GM18502 (cell line): ENCODE measurements at regions not wholly inside any gene's neighbourhood (a gene's known extent, or its start where the extent isn't known, plus 50 kb on each side); places are given as distances from the start of the nearest gene placed in this dataset.

ENCODE experiments used
- ATAC-seq: cut with Tn5 transposase; IDR thresholded peaks from one replicate; pipeline ENCODE4 v1.9.1; 2021; ENCODE audit warnings: mild to moderate bottlenecking; ENCODE audit not compliant: unreplicated experiment, poor library complexity

DNA sequence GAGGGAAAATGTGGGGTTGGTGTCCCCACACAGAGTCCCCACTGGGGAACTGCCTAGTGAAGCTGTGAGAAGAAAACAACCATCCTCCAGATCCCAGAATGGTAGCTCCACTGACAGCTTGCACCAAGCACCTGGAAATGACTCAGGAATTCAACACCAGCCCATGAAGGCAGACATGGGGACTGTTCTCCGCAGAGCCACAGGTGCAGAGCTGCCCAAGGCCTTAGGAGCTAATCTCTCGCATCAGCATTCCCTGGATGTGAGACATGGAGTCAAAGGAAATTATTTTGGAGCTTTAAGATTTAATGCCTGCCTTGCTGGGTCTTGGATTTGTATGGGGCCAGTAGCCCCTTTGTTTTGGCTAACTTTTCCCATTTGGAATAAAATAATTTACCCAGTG is 367.9 kb downstream of the FAM133A start:
- ATAC-seq, result no peak

DNA sequence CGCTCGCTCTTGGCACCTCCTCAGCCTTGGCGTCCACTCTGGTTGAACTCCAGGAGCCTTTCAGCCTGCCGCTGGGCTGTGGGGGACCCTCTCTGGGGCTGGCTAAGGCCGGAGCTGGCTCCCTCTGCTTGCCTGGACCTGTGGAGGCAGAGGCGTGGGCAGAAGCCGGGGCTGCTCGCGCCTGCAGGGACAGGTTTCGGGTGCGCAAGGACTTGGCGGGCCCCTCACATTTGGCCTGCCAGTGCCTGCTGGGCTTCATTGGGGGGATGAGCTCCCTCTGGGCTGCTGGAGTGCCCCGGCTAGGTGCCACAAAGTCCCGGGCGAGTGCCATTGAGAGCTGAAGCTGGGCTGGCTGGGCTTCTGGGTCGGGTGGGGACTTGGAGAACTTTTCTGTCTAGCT is 371.7 kb downstream of the FAM133A start:
- ATAC-seq, result no peak

GRCh38 chrX:94051926-94052325 is 377.9 kb downstream of the FAM133A start:
- ATAC-seq, result no peak

GRCh38 chrX:94053575-94053974 is 379.6 kb downstream of the FAM133A start:
- ATAC-seq, result no peak

GRCh38 chrX:94057385-94057784 is 383.4 kb downstream of the FAM133A start:
- ATAC-seq, result no peak

DNA sequence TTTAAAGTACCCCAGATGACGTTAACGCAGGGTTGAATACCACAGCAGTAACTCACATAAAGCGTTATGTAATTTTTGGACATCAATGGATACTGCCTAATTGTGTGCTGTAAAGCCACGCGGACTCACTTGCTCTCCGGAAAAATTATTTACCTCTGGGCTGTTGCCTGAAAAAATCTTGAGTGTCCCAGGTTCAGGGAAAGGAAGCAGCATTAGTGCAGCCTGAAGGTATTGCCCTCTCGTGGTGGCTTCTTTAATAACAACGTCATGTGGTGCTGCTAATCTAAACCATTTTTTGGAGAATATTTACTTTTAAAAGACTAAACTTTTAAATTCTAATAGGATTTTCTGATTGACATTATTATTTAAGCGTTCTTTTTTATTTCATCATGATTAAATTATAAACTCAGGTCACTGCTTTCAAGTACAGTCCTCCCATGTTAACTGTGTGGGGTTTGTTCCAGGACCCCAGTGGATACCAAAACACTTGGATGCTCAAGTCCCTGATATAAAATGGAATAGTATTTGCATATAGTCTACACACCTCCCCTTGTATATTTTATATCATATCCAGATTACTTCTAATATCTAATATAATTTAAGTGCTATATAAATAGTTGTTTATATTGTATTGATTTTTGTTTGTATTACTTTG is 384.8 kb downstream of the FAM133A start:
- ATAC-seq, result no peak

DNA sequence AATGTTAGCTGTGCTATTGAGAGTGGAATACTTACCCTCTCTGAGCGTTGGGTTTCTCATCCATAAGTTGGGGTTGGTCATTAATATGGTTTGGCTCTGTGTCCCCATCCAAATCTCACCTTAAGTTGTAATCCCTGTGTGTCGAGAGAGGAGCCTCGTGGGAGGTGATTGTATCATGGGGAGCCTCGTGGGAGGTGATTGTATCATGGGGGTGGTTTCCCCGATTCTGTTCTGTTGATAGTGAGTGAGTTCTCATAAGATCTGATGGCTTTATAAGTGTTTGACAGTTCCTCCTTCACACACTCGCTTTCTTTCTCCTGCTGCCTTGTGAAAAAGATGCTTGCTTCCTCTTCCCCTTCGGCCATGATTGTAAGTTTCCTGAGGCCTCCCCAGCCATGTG is 391.1 kb downstream of the FAM133A start:
- no peak for ATAC-seq

DNA sequence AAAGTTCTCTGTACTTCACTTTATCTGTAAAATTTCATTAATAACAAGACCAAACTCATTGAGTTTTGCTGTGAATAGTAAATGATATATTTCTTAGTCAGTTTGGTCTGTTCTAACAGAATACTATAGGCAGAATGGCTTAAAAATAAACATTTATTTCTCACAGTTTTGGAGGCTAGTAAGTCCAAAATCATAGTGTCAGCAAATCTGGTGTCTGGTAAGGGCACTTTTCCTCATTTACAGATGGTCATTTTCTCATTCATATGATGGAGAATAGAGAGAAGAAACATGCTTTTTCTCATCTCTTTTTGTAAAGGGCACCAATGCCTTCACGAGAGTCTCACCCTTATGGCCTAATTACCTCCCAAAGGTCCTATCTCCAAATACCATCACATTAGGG is 415.1 kb downstream of the FAM133A start:
- ATAC-seq, result no peak

DNA sequence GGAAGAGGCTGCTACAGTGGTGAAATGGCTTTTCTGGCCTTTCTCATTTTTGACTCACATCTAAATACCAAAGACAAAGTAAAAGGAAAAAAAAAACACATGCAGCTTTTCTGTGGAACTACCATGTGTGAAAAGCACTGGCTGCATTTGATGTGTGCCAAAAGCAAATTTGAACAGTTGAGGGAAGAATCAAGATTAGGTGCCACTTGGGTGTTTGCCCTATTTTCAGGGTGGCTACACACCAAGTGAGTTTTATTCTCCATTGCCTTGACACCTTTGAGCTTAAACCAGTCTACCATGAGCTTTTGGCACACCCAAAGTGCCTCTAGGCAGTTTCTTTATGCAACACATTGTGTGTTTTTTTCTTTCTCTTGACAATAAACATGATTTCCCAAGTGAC is 423.9 kb downstream of the FAM133A start:
- no peak for ATAC-seq

DNA sequence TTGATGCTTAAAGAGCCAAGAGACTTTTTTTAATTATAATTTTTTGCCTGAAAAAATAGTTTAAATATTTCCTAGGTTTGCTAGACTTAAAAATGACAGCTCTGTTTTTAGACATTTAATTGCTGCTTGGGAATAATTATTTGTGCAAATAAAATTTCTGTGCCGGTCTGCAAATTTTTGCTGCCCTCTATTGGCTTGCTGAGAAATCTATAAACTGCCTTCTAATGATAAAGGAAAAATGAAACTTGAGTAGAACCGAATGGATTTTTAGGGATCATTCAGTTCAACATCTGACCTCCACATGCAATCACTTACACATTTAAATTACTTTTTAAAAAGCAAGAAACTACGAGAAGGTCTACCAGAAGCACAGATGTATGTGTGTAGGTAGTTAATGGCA is 434.0 kb downstream of the FAM133A start:
- ATAC-seq, result no peak

DNA sequence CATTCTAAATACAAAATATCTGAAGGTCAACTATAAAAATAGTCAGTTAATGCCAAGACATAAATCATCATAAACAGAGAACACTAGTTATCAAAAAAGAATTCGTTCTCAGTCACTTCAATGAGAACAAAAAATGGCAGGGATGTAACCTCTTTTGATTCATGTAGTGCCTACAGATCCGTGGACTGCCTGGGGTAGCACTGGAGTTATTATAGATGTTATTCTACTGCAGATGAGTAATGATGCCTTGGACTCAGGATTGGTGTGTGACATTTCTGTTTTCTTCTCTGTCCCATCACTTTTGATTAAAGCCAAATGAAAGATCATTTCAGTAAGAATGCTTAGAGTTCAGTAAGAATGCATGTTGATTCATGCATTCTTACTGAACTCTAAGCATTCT is 440.4 kb downstream of the FAM133A start:
- no peak for ATAC-seq

GRCh38 chrX:94121799-94122198 is 447.8 kb downstream of the FAM133A start:
- no peak for ATAC-seq

- no peak for ATAC-seq
These were observed 449.1 kb downstream of the FAM133A start for GRCh38 chrX:94123062-94123461.

DNA sequence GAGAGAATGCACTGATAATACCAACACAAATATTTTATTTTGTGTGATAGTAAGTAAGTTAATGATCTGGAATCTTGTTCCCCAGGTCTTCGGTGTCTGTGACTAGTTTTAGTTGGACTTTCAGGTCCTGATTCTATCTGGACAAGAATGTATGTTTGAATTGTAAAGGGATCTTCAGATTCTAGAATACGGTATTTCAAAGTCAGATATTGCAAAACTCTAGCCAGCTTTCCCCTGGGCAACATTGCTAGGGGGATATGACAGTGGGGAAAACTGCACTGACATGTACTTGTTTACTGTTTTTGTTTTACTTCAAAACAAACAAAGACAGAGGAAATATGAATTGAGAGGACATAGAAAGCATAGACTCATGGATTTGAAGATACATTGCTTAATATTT is 489.0 kb downstream of the FAM133A start:
- no peak for ATAC-seq

- no peak for ATAC-seq
These were observed 504.3 kb downstream of the FAM133A start for GRCh38 chrX:94178145-94178788.

DNA sequence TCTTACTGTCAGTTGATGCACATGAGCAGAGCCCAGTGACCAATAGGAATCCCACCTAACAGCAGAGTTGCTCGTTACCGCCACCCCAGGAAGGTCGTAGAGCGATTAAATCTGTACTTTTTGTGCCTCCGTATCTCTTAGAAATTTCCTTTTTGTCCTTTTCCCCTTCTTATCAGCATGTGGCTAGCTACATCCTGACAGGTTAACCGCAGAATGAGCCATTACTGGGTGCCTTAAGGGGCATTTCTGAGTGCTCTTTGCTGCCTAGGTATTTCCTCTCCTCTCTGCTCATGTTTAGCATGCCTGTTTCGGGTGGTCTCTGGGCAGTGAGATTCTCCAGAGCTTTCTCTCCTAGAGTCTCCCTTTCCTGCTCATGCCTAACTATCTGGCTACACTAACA is 530.5 kb downstream of the FAM133A start:
- ATAC-seq, result no peak

- no peak for ATAC-seq
These were observed 542.7 kb downstream of the FAM133A start for GRCh38 chrX:94216738-94217137.

DNA sequence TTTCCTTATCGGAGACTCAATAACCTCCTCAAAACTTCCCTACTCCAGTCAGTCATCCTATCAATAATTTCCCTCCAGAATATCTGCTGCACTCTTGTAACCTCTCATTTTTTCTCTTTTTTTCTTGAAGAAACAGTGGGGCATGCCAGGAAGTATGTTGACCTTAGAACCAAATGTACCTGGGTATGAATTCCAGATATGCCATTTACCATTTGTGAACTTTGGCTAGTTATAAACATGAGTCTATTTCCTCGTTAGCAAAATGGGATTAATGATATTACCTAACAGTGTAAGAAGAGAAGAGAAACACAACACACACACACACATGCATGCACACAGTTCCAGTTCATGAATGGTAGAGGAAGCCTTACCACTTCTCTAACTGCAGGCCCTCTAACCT is 578.2 kb downstream of the FAM133A start:
- no peak for ATAC-seq

DNA sequence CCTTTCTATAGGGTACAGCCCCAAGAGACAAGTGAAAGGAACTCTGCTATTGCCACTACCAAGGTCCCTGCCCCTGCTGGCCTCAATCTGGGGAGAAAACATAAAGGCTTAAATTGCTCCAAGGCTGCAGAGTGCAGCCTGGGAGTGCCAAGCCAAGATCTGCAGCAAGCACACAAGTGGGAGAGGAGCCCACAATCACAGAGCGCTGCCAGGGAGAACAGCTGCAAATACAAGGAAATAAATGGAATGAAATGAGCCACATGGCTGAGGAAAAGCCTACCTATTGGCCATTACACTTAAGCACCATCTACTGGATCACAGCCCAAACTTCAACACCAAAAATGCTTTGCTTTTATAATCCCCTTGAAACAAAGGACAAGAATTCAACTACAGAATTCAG is 582.4 kb downstream of the FAM133A start:
- no peak for ATAC-seq

- ATAC-seq, result no peak
These were observed 591.3 kb downstream of the FAM133A start for GRCh38 chrX:94265323-94265722.

DNA sequence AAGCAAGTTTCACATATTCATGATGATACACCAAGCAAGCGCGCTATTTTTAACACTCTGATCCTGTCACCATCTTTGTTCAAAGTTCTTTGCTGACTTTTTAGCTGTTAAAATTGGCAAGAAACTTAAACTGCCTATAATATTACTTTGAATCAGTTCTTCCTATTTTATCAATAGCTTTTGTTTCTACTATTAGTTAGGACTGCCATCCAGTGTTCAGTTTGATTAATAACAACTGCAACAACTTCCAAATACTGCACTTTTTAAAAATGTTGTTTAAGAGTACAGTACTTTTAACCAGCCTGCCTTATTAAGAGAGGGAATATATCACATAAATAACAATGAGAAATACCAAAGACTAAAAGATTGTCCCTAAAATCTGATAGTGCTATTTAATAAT is 614.3 kb downstream of the FAM133A start:
- no peak for ATAC-seq

DNA sequence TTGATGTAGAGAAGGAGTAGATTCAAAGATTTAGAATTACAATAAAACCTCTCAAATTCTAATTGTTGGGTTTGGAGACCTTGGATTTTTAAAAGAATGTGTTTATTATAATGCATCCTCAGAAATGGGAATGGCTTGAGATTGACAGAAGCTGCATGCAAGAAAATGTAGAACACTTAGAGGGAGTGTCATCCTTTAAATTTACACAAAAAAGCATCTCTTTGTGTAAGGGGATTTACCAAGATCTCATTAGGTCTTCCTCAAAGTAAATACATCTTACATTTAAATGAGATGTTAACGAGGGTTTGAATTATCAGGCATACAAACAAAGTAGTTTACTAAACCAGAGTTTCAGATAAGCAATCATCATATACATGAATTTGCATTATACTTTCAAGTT is 615.0 kb downstream of the FAM133A start:
- ATAC-seq, result no peak
